ENCODE measurements at regions not wholly inside any gene's neighbourhood (a gene's known extent, or its start where the extent isn't known, plus 50 kb on each side); places are given as distances from the start of the nearest gene placed in this dataset.

DNA sequence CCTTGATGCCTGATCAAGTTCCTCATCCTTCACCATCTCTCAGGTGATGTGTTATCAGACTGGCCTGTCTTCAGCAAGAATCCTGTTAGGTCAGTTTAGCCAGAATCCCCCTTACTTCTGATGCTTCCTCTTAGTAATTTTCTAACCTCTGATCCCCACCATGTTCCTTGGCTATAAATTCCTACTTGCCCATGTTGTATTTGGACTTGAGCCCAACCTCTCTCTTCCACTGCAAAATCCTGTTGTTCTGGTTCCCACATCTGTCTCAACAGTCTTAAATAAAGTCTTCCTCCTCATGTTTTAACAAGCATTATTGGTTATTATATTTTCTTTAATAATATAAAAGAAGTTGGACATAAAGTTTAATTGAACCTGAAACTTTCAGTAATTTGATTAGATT lies 987.8 kb upstream of the USP15 start:
- TF ChIP-seq, protein P1, sequence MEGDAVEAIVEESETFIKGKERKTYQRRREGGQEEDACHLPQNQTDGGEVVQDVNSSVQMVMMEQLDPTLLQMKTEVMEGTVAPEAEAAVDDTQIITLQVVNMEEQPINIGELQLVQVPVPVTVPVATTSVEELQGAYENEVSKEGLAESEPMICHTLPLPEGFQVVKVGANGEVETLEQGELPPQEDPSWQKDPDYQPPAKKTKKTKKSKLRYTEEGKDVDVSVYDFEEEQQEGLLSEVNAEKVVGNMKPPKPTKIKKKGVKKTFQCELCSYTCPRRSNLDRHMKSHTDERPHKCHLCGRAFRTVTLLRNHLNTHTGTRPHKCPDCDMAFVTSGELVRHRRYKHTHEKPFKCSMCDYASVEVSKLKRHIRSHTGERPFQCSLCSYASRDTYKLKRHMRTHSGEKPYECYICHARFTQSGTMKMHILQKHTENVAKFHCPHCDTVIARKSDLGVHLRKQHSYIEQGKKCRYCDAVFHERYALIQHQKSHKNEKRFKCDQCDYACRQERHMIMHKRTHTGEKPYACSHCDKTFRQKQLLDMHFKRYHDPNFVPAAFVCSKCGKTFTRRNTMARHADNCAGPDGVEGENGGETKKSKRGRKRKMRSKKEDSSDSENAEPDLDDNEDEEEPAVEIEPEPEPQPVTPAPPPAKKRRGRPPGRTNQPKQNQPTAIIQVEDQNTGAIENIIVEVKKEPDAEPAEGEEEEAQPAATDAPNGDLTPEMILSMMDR (IDR thresholded peaks at IDR 0.05; ENCODE audit: insufficient read depth, low read length): no peak
- TF ChIP-seq POLR2AphosphoS5 (IDR thresholded peaks at IDR 0.05; ENCODE audit: low read depth) (no peak), GABPA (IDR thresholded peaks at IDR 0.05; ENCODE audit: low read depth) (no peak)
